T-helper 2 cell treated with Interferon-gamma antibody and Interleukin-4, amounts not matched to agents 5 μg/mL and 100 μg/mL, for 36 hours (primary cell): ENCODE measurements at regions not wholly inside any gene's neighbourhood (a gene's known extent, or its start where the extent isn't known, plus 50 kb on each side); places are given as distances from the start of the nearest gene placed in this dataset.

ENCODE experiments used
- DNase-seq: peaks from one replicate; pipeline ENCODE4 v3.0.0; 2021; ENCODE audit warnings: low spot score
- H3K27ac Mint-ChIP-seq: one replicate; pipeline ENCODE4 v1.8.0; 2021; ENCODE audit warnings: mild to moderate bottlenecking, mixed read lengths
- H3K27me3 Mint-ChIP-seq: one replicate; pipeline ENCODE4 v1.8.0; 2021; ENCODE audit warnings: low read depth, mixed read lengths
- H3K36me3 Mint-ChIP-seq: one replicate; pipeline ENCODE4 v1.8.0; 2021; ENCODE audit warnings: low read depth, mixed read lengths
- H3K4me1 Mint-ChIP-seq: one replicate; pipeline ENCODE4 v1.8.0; 2021; ENCODE audit warnings: low read depth, mixed read lengths
- H3K4me3 Mint-ChIP-seq: one replicate; pipeline ENCODE4 v1.8.0; 2022; ENCODE audit warnings: mild to moderate bottlenecking, moderate library complexity, mixed read lengths
- H3K9me3 Mint-ChIP-seq: one replicate; pipeline ENCODE4 v1.8.0; 2021; ENCODE audit warnings: mixed read lengths

DNA sequence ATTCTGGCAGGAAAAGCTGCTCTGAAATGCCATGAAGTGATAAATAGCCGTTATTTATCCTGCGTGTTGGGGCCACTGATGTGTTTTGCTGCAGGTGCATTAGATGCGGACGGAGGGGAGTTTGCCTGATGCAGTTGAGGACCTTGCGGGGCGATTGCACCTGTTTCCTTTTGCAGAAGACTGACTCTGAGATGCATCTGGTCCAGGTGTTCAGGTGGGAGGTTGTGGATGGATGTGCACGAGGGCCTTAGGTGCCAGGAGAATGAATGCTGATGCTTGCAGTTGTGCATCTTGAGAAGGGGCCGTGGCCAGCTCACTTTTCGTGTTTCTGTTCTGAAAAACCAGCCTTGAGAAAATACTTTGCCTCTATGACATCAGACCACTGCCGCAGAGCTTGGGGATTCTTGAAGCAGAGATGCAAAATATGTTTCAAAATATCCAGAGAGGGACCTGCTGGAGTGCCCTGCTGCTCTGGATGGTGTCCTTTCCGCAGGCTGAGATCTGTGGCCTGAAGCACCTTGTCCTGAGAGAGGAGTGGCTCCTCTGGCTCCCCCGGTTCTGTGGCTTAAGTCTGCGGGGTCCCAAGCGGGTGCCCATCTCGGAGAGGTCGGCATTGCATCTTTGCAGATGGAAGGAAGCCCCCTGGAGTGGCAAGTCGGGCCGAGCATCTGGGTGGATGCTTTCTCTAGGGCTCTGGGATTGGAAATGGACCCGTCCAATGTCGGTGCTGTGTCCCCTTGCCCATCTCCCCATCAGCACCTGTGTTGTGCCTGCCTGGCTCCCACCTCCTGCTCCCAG is 1031.1 kb downstream of the TBC1D22A start:
- no peak for DNase-seq
- no peak overlapping the region for H3K4me3 Mint-ChIP-seq
- H3K36me3 Mint-ChIP-seq = no peaks in the 10 kb centered on the region
- H3K4me1 Mint-ChIP-seq = no peaks in the 10 kb centered on the region
- H3K9me3 Mint-ChIP-seq = no peaks in the 10 kb centered on the region
- H3K27me3 Mint-ChIP-seq = no peaks in the 10 kb centered on the region
- H3K27ac Mint-ChIP-seq = no peak overlapping the region

DNA sequence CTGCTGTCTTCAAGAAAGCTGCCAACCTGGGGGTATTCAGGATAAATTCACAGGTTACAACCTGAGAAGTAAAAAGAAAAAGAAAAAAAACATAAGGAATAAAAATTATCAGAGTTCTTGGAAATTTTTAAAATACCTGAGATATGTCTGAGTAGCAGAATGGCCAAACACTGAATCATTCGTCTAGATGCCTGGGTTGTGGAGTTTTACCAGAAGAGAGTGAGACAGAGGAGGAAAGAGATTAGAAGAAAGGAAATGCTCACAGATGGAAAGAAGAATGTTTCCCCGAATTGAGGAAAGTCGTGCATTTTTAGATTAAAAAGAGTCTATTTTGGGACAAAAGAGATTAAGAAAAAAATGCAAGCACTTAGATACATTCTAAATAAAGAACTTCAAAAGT is 1026.7 kb downstream of the TBC1D22A start:
- Mint-ChIP-seq H3K9me3 (no peaks in the 10 kb centered on the region), H3K27ac (no peak overlapping the region), H3K4me1 (no peaks in the 10 kb centered on the region), H3K4me3 (no peak overlapping the region), H3K27me3 (no peaks in the 10 kb centered on the region), H3K36me3 (no peaks in the 10 kb centered on the region)
- no peak for DNase-seq

DNA sequence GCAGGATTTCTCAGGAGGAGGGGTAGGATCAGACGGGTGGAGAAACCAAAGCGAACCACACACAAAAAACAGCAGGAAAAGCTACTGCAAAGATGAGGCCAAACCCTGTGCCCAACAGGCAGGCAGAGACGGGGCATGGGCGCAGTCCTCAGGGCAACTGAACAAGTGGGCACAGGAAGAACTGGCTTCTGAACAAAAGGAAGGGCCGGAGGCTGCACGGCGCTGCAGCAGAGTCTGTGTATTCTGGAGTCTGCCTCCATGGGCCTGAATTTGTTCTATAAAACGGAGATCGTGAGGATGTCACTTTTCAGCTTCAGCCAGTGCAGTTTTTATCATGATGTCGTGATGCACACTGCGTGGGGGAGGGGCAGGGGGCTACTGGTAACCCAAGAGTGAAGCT is 1026.0 kb downstream of the TBC1D22A start:
- Mint-ChIP-seq H3K4me1 (no peaks in the 10 kb centered on the region), H3K27ac (no peak overlapping the region), H3K4me3 (no peak overlapping the region), H3K9me3 (no peaks in the 10 kb centered on the region), H3K36me3 (no peaks in the 10 kb centered on the region), H3K27me3 (no peaks in the 10 kb centered on the region)
- DNase-seq = no peak

DNA sequence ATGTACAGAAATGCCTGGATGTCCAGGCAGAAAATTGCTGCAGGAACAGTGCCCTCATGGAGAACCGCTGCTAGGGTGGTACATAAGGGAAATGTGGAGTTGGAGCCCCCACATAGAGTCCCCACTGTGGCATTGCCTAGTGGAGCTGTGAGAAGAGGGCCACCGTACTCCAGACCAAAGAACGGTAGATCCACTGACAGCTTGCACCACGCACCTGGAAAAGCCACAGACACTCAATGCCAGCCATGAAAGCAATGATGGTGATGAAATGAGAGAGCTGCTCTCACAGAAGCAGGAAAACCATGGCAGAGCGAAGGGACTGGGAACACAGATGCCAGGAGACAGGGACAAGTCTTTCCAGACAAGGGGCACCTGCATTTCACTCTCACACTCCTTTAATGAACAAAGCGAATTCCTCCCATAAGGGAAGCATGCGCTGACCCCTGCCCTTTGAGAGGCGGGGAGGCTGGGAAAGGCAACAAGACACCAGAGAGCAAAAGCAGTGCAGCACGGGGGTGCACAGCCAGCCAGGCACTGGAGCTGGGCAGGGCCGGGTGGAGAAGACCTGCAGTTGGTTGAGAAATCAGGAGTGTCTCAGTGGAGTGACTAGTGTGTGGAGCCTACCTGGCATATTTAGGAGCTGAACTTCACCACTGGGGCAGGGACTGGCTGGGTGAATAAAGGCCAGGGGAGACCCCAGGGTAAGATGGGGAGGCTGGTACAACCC is 1025.2 kb downstream of the TBC1D22A start:
- Mint-ChIP-seq H3K4me1 (no peaks in the 10 kb centered on the region), H3K27ac (no peak overlapping the region), H3K9me3 (no peaks in the 10 kb centered on the region), H3K36me3 (no peaks in the 10 kb centered on the region), H3K4me3 (no peak overlapping the region), H3K27me3 (no peaks in the 10 kb centered on the region)
- DNase-seq = no peak

DNA sequence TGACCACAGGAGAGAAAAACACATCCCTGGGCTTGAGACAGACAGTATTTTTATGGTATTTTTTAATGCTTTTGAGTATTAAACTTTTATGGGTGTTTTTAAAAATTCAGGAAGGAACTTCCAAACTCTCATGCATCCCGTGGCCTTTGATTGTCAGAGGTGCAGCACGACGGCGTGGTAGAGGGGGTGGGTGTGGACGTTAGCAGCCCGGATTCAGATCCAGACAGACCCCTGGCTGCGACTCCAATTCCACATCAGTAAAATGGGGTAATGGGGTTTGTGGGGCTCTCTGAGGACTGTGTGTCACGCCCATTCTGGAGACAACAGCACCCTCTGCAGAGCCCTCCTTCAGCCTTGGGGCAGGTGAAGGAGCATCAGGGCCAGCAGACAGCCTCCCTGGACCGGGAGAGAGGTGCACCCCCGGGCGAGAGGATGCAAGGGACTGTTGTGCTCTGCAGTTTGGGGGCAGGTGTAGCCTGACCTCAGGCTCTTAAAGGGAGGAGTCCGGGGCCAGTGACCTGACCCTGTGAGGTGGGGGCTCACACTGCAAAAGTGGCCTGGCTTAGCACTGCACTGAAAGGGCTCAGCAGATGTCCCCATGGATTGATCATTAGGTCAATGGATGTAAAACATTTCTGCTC is 1024.3 kb downstream of the TBC1D22A start:
- H3K4me1 Mint-ChIP-seq = no peaks in the 10 kb centered on the region
- no peak for DNase-seq
- no peak overlapping the region for H3K27ac Mint-ChIP-seq
- H3K27me3 Mint-ChIP-seq = no peaks in the 10 kb centered on the region
- H3K4me3 Mint-ChIP-seq = no peak overlapping the region
- no peaks in the 10 kb centered on the region for H3K36me3 Mint-ChIP-seq
- no peaks in the 10 kb centered on the region for H3K9me3 Mint-ChIP-seq

DNA sequence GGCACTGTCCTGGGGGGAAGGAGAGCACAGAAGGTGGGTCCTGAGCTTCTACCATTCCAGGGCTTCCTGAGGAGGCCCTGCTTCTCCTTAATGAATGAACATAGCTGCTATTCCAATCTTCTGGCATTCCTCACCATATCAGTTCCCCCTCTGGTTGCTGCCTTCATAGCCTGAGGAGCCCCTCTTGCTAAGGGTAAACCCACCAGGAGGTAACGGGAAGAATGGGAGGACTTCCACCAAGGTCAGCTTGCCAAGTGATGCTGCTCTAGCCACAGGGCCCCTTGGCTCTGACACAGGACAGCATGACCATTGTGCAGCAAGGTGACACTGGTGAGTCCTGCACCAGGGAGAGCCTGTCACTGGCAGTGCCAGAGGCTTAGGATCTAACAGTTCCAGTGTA is 1022.5 kb downstream of the TBC1D22A start:
- Mint-ChIP-seq H3K27ac (no peak overlapping the region), H3K4me3 (no peak overlapping the region), H3K4me1 (no peaks in the 10 kb centered on the region), H3K36me3 (no peaks in the 10 kb centered on the region), H3K9me3 (no peaks in the 10 kb centered on the region), H3K27me3 (no peaks in the 10 kb centered on the region)
- DNase-seq = no peak

DNA sequence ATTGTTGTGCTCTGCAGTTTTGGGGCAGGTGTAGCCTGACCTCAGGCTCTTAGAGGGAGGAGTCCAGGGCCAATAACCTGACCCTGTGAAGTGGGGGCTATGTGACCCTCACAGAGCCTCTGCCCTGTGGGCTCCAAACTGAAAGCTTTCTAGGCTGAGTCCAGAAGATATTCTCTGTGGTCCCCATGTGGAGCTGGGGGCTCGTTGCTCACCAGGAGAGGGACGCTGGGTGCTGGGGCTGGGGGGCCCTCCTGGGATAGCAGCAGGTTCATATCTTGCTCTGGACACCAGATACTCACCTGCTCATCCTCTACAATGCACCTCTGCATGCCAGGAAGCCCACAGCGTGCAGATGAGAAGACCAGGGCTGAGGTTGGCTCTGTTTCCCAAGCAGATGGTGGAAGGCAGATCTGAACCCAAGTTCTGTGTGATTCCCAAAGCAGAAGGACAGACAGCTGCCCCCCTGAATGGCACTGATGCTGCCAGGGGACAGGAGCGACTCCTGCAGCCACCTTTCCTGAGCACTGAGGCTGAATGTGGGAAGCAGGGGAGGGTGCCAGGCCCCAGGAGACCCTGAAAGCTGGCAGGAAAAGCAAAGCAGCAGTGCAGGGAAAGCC is 1022.0 kb downstream of the TBC1D22A start:
- H3K27ac Mint-ChIP-seq = no peak overlapping the region
- no peaks in the 10 kb centered on the region for H3K4me1 Mint-ChIP-seq
- no peaks in the 10 kb centered on the region for H3K36me3 Mint-ChIP-seq
- H3K27me3 Mint-ChIP-seq = no peaks in the 10 kb centered on the region
- H3K4me3 Mint-ChIP-seq = no peak overlapping the region
- H3K9me3 Mint-ChIP-seq = no peaks in the 10 kb centered on the region
- DNase-seq = no peak

DNA sequence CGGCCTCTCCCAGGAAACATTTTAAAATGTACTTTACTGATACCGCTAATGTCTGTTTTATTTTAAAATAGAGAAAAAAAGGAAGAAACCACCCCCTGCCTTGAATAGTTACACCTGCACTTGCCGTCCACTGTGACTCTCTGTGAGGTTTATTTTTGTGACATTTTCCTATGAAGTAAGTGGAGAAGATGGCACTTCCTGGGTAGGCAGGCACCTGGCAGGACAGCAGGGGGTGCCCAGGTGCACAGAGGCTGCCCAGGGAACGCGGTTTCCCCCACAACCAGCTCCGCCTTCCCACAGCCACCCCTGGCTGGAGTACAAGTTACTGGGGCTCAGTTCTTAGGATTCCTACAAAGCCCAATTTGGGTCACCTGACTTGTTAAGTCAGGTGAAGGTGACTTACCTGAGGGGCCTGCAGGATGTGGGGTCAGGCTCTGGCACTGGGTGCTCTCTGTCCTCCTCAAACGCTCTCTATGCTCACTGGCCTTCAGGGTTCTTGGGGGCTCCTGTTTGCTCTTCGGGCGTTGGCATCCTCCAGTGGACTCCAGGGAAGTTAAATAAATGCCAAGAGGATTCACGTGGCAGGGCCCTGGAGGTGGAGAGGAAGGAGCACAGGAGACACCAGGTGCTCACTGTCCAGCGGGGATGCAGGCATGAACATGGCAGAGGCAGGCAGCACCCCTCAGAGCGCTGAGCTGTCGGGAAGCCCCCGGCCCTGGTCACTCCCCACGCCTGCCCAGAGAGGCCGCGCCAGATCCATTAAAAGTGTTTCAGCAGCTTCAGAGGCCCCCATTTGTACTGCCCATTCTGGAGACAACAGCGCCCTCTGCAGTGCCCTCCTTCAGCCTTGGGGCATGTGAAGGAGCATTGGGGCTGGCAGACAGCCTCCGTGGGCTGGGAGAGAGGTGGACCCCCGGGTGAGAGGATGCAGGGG is 1021.2 kb downstream of the TBC1D22A start:
- no peaks in the 10 kb centered on the region for H3K4me1 Mint-ChIP-seq
- H3K36me3 Mint-ChIP-seq = no peaks in the 10 kb centered on the region
- no peaks in the 10 kb centered on the region for H3K27me3 Mint-ChIP-seq
- H3K27ac Mint-ChIP-seq = no peak overlapping the region
- no peak for DNase-seq
- no peaks in the 10 kb centered on the region for H3K9me3 Mint-ChIP-seq
- no peak overlapping the region for H3K4me3 Mint-ChIP-seq

DNA sequence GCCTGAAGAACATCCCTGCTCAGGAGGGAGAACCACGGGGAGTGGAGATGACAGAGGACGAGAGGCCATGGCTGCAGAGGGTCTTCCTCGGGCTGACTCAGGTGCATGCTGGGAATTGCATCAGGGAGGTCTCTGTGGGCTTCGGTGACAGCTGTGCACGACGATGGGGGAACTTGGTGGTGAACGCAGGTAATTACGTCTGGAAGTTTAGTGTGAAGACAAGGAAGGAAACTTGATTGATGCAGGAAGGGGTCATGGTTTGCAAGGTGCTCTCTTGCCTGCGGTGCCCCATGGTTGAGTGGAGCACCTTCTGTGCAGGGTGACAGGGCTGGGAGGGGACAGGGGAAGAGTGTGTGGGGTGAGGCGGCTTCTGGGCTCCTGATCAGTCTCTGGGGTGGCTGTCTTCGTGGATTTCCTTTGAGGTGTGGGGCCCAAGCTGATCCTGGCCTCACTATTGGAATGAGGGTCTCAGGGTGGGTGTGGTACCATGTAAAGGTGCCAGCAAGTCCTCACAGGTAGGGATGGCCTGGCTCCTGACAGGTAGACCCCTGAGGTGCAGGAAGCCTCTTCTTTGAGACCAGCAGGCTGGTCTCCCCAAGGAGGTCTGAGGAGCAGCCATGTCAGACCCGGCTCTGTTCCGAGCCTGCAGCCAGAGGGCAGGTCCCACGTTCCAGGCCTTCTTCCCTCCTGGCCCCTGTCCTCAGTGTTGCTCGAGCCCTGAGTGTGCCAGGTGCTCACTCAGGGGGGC is 1020.1 kb downstream of the TBC1D22A start:
- no peak overlapping the region for H3K27ac Mint-ChIP-seq
- no peaks in the 10 kb centered on the region for H3K9me3 Mint-ChIP-seq
- H3K4me3 Mint-ChIP-seq = no peak overlapping the region
- H3K4me1 Mint-ChIP-seq = no peaks in the 10 kb centered on the region
- H3K27me3 Mint-ChIP-seq = no peaks in the 10 kb centered on the region
- no peaks in the 10 kb centered on the region for H3K36me3 Mint-ChIP-seq
- no peak for DNase-seq

DNA sequence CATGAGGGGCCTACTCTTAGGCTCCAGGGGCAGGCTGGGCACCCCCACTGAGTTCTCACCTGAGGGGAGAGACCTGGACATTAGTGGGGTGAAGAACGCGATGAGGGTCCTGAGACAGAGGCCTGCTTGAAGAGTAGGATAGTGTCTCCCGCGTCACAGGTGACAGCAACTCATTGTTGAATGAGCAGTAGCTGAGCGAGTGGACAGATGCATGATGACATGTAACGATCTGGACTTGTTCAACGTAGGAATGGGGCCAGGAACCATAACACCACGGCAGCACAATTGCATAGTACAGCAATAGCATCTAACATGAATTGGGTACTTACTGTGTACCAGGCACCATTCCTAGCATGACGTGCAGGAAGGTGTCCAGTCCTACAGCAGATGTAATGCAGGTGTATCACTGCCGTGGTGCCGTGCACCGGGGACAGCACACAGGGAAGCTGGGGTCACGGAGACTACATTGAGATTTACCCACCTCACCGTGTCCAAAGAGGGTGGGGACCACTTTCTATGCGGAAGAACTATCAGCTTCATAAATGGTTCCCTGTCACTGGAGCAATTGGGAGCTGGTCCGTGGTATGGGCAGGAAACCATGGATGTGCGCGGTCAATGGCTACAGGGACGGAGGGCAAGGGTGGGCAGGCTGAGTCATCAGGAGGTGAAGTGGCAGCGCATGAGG is 1019.1 kb downstream of the TBC1D22A start:
- Mint-ChIP-seq H3K27ac (no peak overlapping the region), H3K27me3 (no peaks in the 10 kb centered on the region), H3K4me3 (no peak overlapping the region)

DNA sequence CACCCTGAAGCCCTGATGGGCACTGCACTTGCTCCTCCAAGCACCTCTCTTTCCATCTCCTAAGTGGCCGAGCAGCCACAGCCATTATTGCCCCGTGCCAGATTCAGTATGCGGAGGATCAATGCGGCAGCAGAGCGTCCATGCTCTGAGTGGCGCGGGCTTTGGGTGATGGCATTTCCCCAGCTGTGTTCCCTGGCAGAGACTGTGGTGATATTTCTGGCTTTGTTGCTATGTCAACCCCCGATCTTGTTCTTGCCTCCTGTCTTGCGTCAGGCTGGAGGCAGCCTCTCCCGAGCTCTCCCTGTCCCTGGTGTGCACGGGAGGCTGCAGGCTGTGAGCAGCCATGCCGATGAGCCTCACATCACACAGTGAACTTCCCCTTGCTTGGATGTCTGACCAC is 1018.6 kb downstream of the TBC1D22A start:
- Mint-ChIP-seq H3K27ac (no peak overlapping the region), H3K36me3 (no peaks in the 10 kb centered on the region), H3K27me3 (no peaks in the 10 kb centered on the region), H3K4me3 (no peak overlapping the region), H3K4me1 (no peaks in the 10 kb centered on the region), H3K9me3 (no peaks in the 10 kb centered on the region)
- no peak for DNase-seq

More for the DNA sequence above, 1019.1 kb downstream of the TBC1D22A start:
- H3K9me3 Mint-ChIP-seq = no peaks in the 10 kb centered on the region
- no peaks in the 10 kb centered on the region for H3K4me1 Mint-ChIP-seq
- no peaks in the 10 kb centered on the region for H3K36me3 Mint-ChIP-seq
- DNase-seq = no peak

DNA sequence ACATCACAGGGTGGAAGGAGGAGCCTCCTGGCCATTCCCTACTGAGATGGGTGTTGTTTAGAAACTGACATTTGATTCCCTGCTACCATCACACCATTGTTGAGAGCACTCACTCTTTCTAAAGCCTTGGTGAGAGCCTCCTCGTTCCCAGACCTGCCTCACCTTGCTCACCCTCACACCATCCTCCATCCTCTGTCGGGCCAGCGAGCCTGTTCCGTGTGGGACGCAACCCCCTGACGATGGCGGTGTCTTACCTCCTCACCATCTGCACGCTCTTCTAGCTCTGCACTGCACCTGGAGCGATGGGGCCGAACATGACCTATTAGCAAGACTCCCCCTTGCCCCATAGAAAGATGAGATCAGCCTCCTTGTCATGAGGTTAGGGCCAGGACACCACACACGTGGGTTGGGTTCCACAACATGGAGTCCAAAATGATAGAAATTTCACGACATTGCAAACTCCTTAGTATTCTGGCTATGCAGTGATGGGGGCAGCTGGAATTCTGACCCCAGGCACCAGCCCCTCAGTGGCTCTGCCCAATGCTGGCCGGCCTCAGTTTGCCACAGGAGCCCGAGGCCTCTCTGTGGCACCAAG is 1017.9 kb downstream of the TBC1D22A start:
- no peaks in the 10 kb centered on the region for H3K4me1 Mint-ChIP-seq
- no peaks in the 10 kb centered on the region for H3K27me3 Mint-ChIP-seq
- no peak for DNase-seq
- H3K4me3 Mint-ChIP-seq = no peak overlapping the region
- no peaks in the 10 kb centered on the region for H3K36me3 Mint-ChIP-seq
- no peaks in the 10 kb centered on the region for H3K9me3 Mint-ChIP-seq
- H3K27ac Mint-ChIP-seq = no peak overlapping the region
